HG03342 (cell line): ENCODE measurements at regions not wholly inside any gene's neighbourhood (a gene's known extent, or its start where the extent isn't known, plus 50 kb on each side); places are given as distances from the start of the nearest gene placed in this dataset.
A peak's percentile ranks its signal among the peaks of the same experiment; 100 is the strongest.
"Not testable (repeated sequence)": the region's sequence is repeated elsewhere in the genome, so short reads cannot be mapped to it uniquely, and the experiment has no call there.

Experiments used
- ATAC-seq: cut with Tn5 transposase; IDR thresholded peaks from one replicate; pipeline ENCODE4 v1.9.1; 2021; ENCODE audit warnings: mild to moderate bottlenecking, moderate library complexity; ENCODE audit not compliant: unreplicated experiment

DNA sequence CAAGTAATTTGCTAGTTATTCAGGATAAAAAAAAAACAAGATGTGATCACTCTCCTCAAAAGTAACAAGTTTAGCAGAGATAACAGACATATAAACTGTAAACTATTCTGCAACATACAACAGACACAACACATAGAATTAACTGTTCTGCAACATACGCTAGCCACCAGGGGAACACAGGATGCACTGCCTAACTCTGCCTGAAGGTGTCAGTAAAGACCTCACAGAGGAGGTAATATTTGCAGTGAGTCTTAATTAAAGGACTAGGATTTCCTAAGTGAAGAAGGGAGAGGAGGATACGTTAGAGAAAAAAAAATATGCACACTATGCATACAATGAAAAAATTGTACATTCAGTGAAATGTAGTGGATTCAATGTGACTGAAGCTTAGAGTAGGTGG lies 129.6 kb downstream of the NBPF8 start:
- peak; percentile 91 for ATAC-seq

DNA sequence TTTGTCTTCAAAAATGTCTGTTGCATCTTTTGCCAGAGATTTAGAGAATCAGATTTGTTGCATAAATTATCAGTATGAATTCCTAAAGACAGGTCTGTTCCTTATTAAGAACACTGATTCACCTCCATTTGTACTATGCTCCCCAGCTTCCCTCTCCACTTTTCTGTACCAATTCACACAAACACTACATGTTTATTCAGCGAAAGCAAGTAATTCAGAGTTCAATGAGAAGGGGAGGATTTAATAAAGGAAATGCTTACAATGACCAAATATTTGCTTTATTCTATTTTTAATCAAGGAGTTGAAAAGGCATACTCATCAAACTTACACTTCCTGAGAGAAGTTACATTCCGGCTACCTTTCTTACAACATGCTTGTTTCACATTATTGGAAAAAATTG lies 135.5 kb downstream of the NBPF8 start:
- not testable (repeated sequence) for ATAC-seq

DNA sequence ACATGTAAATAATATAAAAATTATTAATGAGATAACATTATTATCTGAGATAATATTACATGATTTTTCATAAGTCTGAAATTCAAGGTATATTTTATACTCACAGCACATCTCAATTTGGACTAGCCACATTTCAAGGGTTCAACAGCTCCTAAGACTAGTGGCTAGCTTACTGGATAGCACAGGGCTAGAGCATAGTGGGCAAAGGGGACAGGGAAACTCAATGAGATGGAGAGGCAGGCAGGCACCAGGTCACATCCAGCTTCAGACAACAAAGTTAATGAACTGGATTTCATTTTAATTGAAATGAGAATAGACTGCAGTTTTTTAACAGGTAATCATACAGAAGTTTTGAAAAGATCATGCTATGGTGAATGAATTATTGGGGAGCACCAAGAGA lies 137.4 kb downstream of the NBPF8 start:
- ATAC-seq, result not testable (repeated sequence)

GRCh38 chr1:120557605-120558302 lies 142.9 kb downstream of the NBPF8 start:
- not testable (repeated sequence) for ATAC-seq

DNA sequence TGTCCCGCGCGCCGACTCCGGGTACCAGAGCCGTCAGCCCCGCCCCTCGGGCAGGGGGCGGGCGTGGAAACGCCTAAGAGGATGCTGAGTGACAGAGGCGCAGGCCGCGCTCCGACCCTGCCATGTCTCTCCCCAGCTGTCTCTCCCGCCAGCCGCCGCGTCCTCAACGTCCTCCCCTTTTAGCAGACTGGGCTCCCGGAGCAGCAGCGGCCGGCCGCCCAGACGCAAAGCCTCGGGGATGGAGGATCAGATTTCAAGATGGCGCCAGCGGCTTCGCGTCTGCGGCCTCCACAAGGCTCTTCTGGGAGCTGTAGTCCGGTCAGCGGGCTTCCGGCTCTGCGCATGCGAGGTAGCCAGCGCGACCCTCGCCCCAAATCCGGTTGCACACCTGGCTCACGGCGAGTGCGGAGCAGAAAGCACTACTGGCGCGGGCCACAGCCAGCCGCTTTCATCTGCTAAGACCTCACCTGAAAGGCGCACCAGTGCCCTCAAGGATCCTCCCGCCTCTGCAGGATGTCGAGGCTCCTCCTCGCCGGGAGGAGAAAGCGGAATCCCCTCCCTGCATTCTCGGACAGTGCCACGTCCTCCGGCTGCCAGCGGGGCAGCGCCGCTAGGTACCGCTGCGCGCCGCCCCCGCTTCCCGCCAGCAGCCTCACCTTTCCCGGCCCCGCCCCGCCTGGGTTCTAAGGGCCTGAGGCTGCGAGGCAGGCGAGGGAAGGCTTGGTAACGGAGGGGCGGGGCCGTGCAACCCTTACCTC lies 143.6 kb downstream of the NBPF8 start:
- peak; percentile 88 for ATAC-seq

DNA sequence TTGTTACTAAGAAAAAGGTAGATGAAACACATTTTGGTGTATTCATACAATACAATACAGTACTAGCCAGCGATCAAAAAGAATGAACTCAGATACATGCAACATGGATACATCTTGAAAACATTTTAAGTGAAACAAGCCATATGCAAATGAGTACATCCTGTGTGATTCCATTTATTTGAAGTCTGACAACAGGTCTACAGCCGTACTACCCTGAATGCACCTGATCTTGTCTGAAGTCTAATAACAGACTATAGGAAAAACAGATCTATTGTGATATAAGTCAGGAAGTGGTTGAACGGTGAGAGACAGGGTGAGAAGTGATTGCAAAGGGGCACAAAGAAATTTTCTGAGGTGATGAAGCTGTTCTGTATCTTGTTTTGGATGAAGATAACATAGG lies 146.9 kb downstream of the NBPF8 start:
- ATAC-seq, result not testable (repeated sequence)

- ATAC-seq, result not testable (repeated sequence)
Measured at GRCh38 chr1:120565396-120565795, 150.6 kb downstream of the NBPF8 start.

DNA sequence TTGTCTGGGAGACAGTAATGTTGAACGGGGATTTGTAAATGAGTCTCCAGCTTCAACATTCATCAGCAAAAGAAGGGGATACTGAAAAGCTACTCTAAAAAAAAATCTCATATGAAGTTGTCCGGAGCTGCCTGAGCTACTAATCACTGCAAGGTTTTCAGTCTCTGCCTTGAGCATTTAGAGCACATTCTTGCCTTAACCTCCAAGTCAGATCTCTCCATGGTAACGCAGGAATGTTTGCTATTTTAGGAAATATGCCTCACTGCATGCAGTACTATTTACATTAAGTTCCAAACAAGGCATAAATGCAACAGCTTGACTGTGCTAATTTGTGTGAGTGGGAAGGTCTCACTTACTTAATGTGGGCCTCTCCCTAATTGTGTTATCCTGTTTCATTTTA lies 152.8 kb downstream of the NBPF8 start:
- not testable (repeated sequence) for ATAC-seq

- ATAC-seq, result not testable (repeated sequence)
Measured at GRCh38 chr1:120575201-120575600, 148.5 kb upstream of the NBPF26 start.

DNA sequence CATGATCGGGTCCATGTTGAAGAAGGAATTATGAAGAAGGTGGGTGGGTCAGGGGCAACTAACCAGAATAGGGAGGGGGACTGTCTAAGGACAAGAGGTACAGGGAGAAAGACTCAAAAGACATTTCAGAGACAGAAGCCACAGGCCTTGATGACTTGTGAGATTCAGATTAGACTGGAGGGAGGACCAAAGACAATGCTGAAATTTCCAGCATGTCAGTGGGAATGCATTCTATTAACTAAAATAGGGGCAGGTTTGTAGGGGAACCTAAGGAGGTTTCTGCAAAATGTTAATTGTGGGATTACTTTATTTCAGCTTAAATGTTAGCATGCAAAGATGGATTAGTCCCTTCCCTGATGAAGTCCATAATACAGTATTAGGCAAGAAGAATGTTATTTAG lies 141.6 kb upstream of the NBPF26 start:
- ATAC-seq, result not testable (repeated sequence)

GRCh38 chr1:120586053-120586452 lies 137.7 kb upstream of the NBPF26 start:
- ATAC-seq, result not testable (repeated sequence)

DNA sequence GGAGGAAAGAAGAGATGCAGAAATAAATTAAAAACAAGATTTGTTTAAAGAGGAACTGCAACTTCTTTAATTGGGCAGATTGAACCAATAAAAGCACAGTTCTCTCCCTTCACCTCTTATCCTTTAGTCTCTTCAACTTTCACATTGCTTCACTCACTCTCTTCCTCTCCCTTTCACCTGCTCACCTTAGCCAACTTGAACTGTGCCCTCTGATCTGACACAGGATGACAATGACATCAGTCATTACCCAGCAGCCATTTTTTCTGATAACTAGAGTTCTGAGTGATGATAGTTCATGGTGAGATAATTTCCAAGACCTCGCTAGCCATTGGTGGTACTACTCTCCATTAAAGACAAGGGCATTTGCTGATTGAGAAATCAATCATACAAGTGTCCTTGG lies 134.9 kb upstream of the NBPF26 start:
- not testable (repeated sequence) for ATAC-seq

GRCh38 chr1:120591774-120592173 lies 132.0 kb upstream of the NBPF26 start:
- not testable (repeated sequence) for ATAC-seq

GRCh38 chr1:120592943-120593342 lies 130.8 kb upstream of the NBPF26 start:
- not testable (repeated sequence) for ATAC-seq

GRCh38 chr1:120593648-120594047 lies 130.1 kb upstream of the NBPF26 start:
- not testable (repeated sequence) for ATAC-seq

- not testable (repeated sequence) for ATAC-seq
Measured at GRCh38 chr1:120598331-120598951, 125.3 kb upstream of the NBPF26 start.

- ATAC-seq, result not testable (repeated sequence)
Measured at GRCh38 chr1:120599511-120599910, 124.2 kb upstream of the NBPF26 start.

- ATAC-seq, result not testable (repeated sequence)
Measured at GRCh38 chr1:120600442-120601041, 123.2 kb upstream of the NBPF26 start.

DNA sequence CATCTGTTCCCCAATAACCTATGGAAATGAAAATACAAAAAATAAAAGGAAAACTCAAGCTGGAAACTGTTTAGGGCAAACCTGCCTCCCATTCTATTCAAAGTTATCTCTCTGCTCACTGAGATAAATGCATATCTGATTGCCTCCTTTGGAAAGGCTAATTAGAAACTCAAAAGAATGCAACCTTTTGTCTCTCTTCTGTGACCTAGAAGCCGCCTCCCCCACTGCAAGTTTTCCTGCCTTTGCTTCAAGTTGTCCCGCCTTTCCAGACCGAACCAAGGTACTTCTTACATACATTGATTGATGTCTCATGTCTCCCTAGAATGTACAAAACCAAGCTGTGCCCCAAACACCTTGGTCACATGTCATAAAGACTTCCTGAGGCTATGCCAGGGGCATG lies 115.9 kb upstream of the NBPF26 start:
- not testable (repeated sequence) for ATAC-seq

- not testable (repeated sequence) for ATAC-seq
Measured at GRCh38 chr1:120608314-120609014, 115.3 kb upstream of the NBPF26 start.
